Osteoblast (primary cell): ENCODE measurements at regions not wholly inside any gene's neighbourhood (a gene's known extent, or its start where the extent isn't known, plus 50 kb on each side); places are given as distances from the start of the nearest gene placed in this dataset.
"Not testable (repeated sequence)": the region's sequence is repeated elsewhere in the genome, so short reads cannot be mapped to it uniquely, and the experiment has no call there.

ENCODE experiments used
- DNase-seq: peaks from one replicate; pipeline ENCODE4 v3.0.0; 2011; ENCODE audit warnings: low spot score, mixed read lengths; ENCODE audit not compliant: insufficient read length; ENCODE audit errors: missing footprints
- H2AFZ ChIP-seq: 2 replicates; pipeline ENCODE4 v1.6.0; 2011; ENCODE audit warnings: mild to moderate bottlenecking, low read length
- H3K27ac ChIP-seq: 2 replicates; pipeline ENCODE4 v1.5.1; 2011; ENCODE audit warnings: mild to moderate bottlenecking, low read depth, low read length, moderate library complexity
- H3K27me3 ChIP-seq: 2 replicates; pipeline ENCODE4 v1.6.0; 2012; ENCODE audit warnings: mild to moderate bottlenecking, control low read depth, inconsistent platforms, low read length, moderate library complexity; ENCODE audit not compliant: insufficient read depth
- H3K36me3 ChIP-seq: 2 replicates; pipeline ENCODE4 v1.5.1; 2011; ENCODE audit warnings: mild to moderate bottlenecking, low read length, control low read depth, moderate library complexity; ENCODE audit not compliant: insufficient read depth
- H3K4me1 ChIP-seq: 2 replicates; pipeline ENCODE4 v1.5.1; 2011; ENCODE audit warnings: mild to moderate bottlenecking, low read length, control low read depth, moderate library complexity; ENCODE audit not compliant: insufficient read depth
- H3K4me2 ChIP-seq: 2 replicates; pipeline ENCODE4 v1.6.0; 2011; ENCODE audit warnings: mild to moderate bottlenecking, low read length; ENCODE audit not compliant: insufficient read depth
- H3K4me3 ChIP-seq: fragments of 200-600 bp; sonication (generic); 3 replicates; pipeline ENCODE4 v1.5.1; 2012; ENCODE audit warnings: mild to moderate bottlenecking, low read length, inconsistent platforms; ENCODE audit not compliant: insufficient read depth
- H3K79me2 ChIP-seq: 2 replicates; pipeline ENCODE4 v1.6.0; 2012; ENCODE audit warnings: mild to moderate bottlenecking, low read length, control low read depth, inconsistent platforms; ENCODE audit not compliant: insufficient read depth
- H3K9me3 ChIP-seq: 2 replicates; pipeline ENCODE4 v1.5.1; 2011; ENCODE audit warnings: low read depth, low read length, control low read depth
- H4K20me1 ChIP-seq: 2 replicates; pipeline ENCODE4 v1.6.0; 2012; ENCODE audit warnings: mild to moderate bottlenecking, low read length, control low read depth; ENCODE audit not compliant: insufficient read depth
- CTCF ChIP-seq: IDR thresholded peaks from 2 replicates; pipeline ENCODE4 v1.5.1; 2011; ENCODE audit warnings: mild to moderate bottlenecking, low read depth, low read length, moderate library complexity; ENCODE audit errors: extremely low read depth

- peaks cover 3% of the 10 kb centered on the region for H3K27me3 ChIP-seq
- no peaks in the 10 kb centered on the region for H3K9me3 ChIP-seq
- no peak overlapping the region for H3K27ac ChIP-seq
- no peaks in the 10 kb centered on the region for H3K79me2 ChIP-seq
- H3K4me3 ChIP-seq: no peak overlapping the region
- H2AFZ ChIP-seq: no peak overlapping the region
- H3K4me1 ChIP-seq: no peaks in the 10 kb centered on the region
- no peak for TF ChIP-seq CTCF
- DNase-seq: no peak
- H3K4me2 ChIP-seq: no peak overlapping the region
- H4K20me1 ChIP-seq: no peaks in the 10 kb centered on the region
- no peaks in the 10 kb centered on the region for H3K36me3 ChIP-seq
These were observed 521.8 kb downstream of the PTPRU start for GRCh38 chr1:29757866-29758780.

- Histone ChIP-seq H3K27ac (no peak overlapping the region), H3K9me3 (no peaks in the 10 kb centered on the region), H3K36me3 (no peaks in the 10 kb centered on the region), H3K4me1 (no peaks in the 10 kb centered on the region), H3K4me3 (no peak overlapping the region), H3K4me2 (no peak overlapping the region), H4K20me1 (no peaks in the 10 kb centered on the region), H2AFZ (no peak overlapping the region), H3K79me2 (no peaks in the 10 kb centered on the region), H3K27me3 (peaks cover 3% of the 10 kb centered on the region)
- no peak for DNase-seq
- TF ChIP-seq CTCF: no peak
These were observed 520.8 kb downstream of the PTPRU start for GRCh38 chr1:29756901-29757725.

GRCh38 chr1:29756498-29756897 is 520.2 kb downstream of the PTPRU start:
- no peak overlapping the region for H3K4me2 ChIP-seq
- no peaks in the 10 kb centered on the region for H3K36me3 ChIP-seq
- no peaks in the 10 kb centered on the region for H3K79me2 ChIP-seq
- no peaks in the 10 kb centered on the region for H4K20me1 ChIP-seq
- no peaks in the 10 kb centered on the region for H3K9me3 ChIP-seq
- no peak overlapping the region for H3K4me3 ChIP-seq
- no peak overlapping the region for H3K27ac ChIP-seq
- H3K27me3 ChIP-seq: peaks cover 3% of the 10 kb centered on the region
- no peak for TF ChIP-seq CTCF
- no peaks in the 10 kb centered on the region for H3K4me1 ChIP-seq
- DNase-seq: no peak
- H2AFZ ChIP-seq: no peak overlapping the region

- no peaks in the 10 kb centered on the region for H3K36me3 ChIP-seq
- no peak overlapping the region for H3K27ac ChIP-seq
- peaks cover 3% of the 10 kb centered on the region for H3K27me3 ChIP-seq
- H4K20me1 ChIP-seq: no peaks in the 10 kb centered on the region
- H3K4me3 ChIP-seq: no peak overlapping the region
- H3K4me1 ChIP-seq: no peaks in the 10 kb centered on the region
- DNase-seq: no peak
- H3K9me3 ChIP-seq: no peaks in the 10 kb centered on the region
- no peak overlapping the region for H3K4me2 ChIP-seq
- TF ChIP-seq CTCF: no peak
- no peaks in the 10 kb centered on the region for H3K79me2 ChIP-seq
- no peak overlapping the region for H2AFZ ChIP-seq
These were observed 519.8 kb downstream of the PTPRU start for GRCh38 chr1:29756085-29756484.

- H3K4me3 ChIP-seq, DNase-seq, H3K4me1 ChIP-seq, H3K27me3 ChIP-seq, H3K27ac ChIP-seq, H3K4me2 ChIP-seq, H2AFZ ChIP-seq, H4K20me1 ChIP-seq, H3K9me3 ChIP-seq, H3K36me3 ChIP-seq, H3K79me2 ChIP-seq: not testable (repeated sequence)
These were observed 519.2 kb downstream of the PTPRU start for GRCh38 chr1:29755412-29756015.
